Right lobe of liver (tissue), 6 donors: ENCODE measurements at regions not wholly inside any gene's neighbourhood (a gene's known extent, or its start where the extent isn't known, plus 50 kb on each side); places are given as distances from the start of the nearest gene placed in this dataset.

ENCODE experiments used
- ATAC-seq, 4 donors: fragments of 200-7000 bp; cut with Tn5 transposase; one replicate each; pipeline ENCODE4 v1.9.1; 2020; ENCODE audit warnings: mild to moderate bottlenecking in 4 of 4, moderate library complexity in 4 of 4
- DNase-seq, 3 donors: peaks; one replicate each; pipeline ENCODE4 v3.0.0-alpha.2; 2020
- H3K27ac ChIP-seq, 3 donors: fragments of 200-600 bp; one replicate each; pipeline ENCODE4 v1.8.0; 2022
- H3K27me3 ChIP-seq, 2 donors: fragments of 200-600 bp; one replicate each; pipeline ENCODE4 v1.8.0; 2022
- H3K36me3 ChIP-seq, 4 donors: fragments of 200-600 bp; sonication (generic) in 1 of 4; one replicate each; pipeline versions ENCODE4 v1.5.1 to v1.8.0; 2017 to 2022; ENCODE audit warnings: control low read depth in 1 of 4
- H3K4me1 ChIP-seq, 4 donors: fragments of 200-600 bp; sonication (generic) in 1 of 4; one replicate each; pipeline versions ENCODE4 v1.5.1 to v1.8.0; 2017 to 2022; ENCODE audit warnings: control low read depth in 1 of 4
- H3K4me3 ChIP-seq, 3 donors: fragments of 200-600 bp; one replicate each; pipeline ENCODE4 v1.8.0; 2022
- H3K9me3 ChIP-seq, 4 donors: fragments of 200-600 bp; sonication (generic) in 1 of 4; one replicate each; pipeline versions ENCODE4 v1.5.1 to v1.8.0; 2017 to 2022; ENCODE audit warnings: control low read depth in 1 of 4
- POLR2A ChIP-seq: fragments of 450-650 bp; IDR thresholded peaks from one replicate; pipeline ENCODE4 v1.6.1; 2017; ENCODE audit warnings: antibody characterized with exemption, mild to moderate bottlenecking
- WGBS: methylation state at CpG from one replicate; pipeline ENCODE4 v1.1.6; 2018; ENCODE audit warnings: low coverage, low lambda C conversion rate; ENCODE audit not compliant: insufficient coverage; ENCODE audit errors: missing lambda C conversion rate; 5-methylcytosine and 5-hydroxymethylcytosine counted together
- intact Hi-C, 2 donors: fragments of 100-400 bp; cut with DNase I; formaldehyde crosslinking; loops; one replicate each; pipeline versions ENCODE4 v1.11.2 to v1.14.1; 2022
- TF ChIP-seq, protein P1 (sequence below), 4 donors: fragments of 200-600 bp in 3 of 4; fragments of 450-650 bp in 1 of 4; IDR thresholded peaks; one replicate each; pipeline versions ENCODE4 v1.5.1 to v1.8.0; 2016 to 2022; ENCODE audit warnings: antibody characterized with exemption in 4 of 4, mild to moderate bottlenecking in 2 of 4
- donor health status: DM: no; HTN: yes; CAD: no.
- donor health status: DM: no; HTN: no; CAD: no.
- donor health status: DM: no; HTN: no; CAD: no.
- donor health status: DM: no; HTN: yes; CAD: no.
- donor health status: DM: no; HTN: yes; CAD: no.

DNA sequence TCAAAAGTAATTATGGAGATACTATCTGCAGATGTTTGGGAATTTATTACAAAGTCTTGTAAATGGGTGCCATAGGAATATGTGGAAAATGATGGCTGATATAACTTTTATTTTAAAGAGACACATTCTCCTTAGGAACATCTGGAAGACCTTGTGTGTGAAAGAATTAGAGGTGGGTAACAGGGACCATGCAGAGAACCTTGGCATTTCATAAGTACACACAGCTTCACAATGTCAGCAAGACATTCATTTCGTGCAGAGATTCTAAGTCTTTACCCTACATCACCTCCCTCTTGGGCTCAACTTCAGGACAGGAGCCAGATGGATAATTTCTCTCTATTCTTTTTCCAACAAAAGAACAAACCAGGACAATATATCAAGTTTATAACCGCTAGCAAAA is 458.1 kb upstream of the INTU start:
- H3K4me3 ChIP-seq: no peak overlapping the region
- WGBS: 39% methylated on average over 2 of the region's 2 CpGs
- intact Hi-C loops: no loop called here
- H3K36me3 ChIP-seq: no peaks in the 10 kb centered on the region
- H3K4me1 ChIP-seq: no peaks in the 10 kb centered on the region
- H3K27me3 ChIP-seq: no peaks in the 10 kb centered on the region
- ATAC-seq (no peak), DNase-seq (no peak)
- H3K27ac ChIP-seq: no peak overlapping the region
- TF ChIP-seq POLR2A: no peak
- TF ChIP-seq, protein P1, sequence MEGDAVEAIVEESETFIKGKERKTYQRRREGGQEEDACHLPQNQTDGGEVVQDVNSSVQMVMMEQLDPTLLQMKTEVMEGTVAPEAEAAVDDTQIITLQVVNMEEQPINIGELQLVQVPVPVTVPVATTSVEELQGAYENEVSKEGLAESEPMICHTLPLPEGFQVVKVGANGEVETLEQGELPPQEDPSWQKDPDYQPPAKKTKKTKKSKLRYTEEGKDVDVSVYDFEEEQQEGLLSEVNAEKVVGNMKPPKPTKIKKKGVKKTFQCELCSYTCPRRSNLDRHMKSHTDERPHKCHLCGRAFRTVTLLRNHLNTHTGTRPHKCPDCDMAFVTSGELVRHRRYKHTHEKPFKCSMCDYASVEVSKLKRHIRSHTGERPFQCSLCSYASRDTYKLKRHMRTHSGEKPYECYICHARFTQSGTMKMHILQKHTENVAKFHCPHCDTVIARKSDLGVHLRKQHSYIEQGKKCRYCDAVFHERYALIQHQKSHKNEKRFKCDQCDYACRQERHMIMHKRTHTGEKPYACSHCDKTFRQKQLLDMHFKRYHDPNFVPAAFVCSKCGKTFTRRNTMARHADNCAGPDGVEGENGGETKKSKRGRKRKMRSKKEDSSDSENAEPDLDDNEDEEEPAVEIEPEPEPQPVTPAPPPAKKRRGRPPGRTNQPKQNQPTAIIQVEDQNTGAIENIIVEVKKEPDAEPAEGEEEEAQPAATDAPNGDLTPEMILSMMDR (IDR thresholded peaks at IDR 0.05): no peak
- H3K9me3 ChIP-seq: no peaks in the 10 kb centered on the region

DNA sequence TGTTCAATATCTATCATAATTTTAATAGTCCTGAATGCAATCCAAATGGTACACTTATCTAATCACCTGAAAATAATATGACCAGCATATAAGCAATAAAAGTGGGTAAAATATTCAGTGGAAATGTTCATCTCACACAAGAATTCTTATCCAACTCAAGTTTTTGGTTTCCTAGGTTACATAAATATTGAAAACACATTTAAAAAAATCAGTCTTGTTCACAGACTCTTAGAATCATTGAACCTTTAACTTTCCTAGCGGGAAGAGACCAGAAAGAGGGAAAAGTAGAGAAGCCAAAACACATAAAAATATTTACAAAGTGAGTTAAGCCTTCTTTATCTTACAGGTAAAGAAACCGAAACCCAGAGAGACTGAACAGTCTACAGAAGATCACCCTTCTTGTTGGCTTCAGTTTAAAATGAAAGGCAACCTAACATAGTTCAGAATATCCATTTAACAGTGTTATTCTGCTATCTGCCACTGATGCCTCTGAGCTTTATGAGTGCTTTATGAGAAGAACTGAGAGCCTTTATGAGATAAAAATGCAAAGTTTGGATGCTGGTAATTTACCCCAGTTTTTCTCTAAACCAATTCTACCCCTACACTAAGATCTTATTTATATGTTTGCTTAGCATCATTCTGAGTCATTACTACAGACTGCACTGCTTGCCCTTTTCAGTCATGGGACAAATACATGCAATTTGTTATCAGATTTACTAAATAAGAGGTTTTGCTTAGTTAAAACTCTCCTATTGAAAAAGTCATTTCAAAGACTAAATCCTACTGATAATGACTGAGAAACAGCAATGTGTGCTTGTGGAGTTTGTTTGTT is 453.3 kb upstream of the INTU start:
- H3K4me1 ChIP-seq: no peaks in the 10 kb centered on the region
- WGBS: 25% methylated on average over 2 of the region's 2 CpGs
- H3K9me3 ChIP-seq: no peaks in the 10 kb centered on the region
- no peak for DNase-seq
- ATAC-seq: no peak
- no peak overlapping the region for H3K27ac ChIP-seq
- H3K4me3 ChIP-seq: no peak overlapping the region
- no peaks in the 10 kb centered on the region for H3K36me3 ChIP-seq
- intact Hi-C loops: no loop called here
- TF ChIP-seq, protein P1 (IDR thresholded peaks at IDR 0.05): no peak
- no peak for TF ChIP-seq POLR2A
- H3K27me3 ChIP-seq: no peaks in the 10 kb centered on the region

DNA sequence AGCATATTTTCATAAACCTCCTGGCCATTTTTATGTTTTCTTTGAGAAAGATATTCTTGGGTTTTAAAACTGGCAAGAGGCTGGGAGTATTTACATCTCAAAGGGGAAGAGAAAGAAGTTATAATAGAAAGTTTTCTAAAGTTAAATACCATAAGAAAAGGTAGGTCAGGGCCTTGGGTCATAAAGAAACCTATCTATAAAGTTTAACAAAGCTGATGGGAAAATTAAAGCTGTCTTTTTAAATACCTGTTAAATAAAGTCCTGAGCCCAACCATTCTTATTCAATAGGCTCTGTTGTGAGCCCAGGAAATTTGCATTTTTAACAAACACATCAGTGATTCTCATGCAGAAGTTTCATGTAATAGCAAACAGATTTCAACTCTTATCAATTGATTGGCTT is 451.8 kb upstream of the INTU start:
- H3K4me3 ChIP-seq: no peak overlapping the region
- no peaks in the 10 kb centered on the region for H3K4me1 ChIP-seq
- H3K27ac ChIP-seq: no peak overlapping the region
- no peaks in the 10 kb centered on the region for H3K36me3 ChIP-seq
- no peaks in the 10 kb centered on the region for H3K27me3 ChIP-seq
- intact Hi-C loops: no loop called here
- no peaks in the 10 kb centered on the region for H3K9me3 ChIP-seq
- ATAC-seq (no peak), DNase-seq (no peak)
- no peak for TF ChIP-seq POLR2A
- TF ChIP-seq, protein P1 (IDR thresholded peaks at IDR 0.05): no peak

DNA sequence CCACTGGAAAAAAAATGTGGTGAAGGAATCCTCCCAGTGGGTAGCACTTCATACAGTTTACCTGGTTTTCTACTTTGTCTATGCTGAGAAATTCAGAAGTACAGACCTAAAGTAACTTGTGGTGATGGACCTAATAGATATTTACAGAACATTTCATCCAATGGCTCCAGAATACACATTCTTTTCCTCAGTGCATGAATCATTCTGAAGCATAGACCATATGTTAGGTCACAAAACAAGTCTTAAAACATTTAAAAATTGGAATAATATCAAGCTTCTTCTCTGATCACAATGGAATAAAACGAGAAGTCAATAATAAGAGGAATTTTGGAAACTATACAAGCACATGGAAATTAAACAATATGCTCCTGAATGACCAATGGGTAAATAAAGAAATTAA is 450.1 kb upstream of the INTU start:
- no peaks in the 10 kb centered on the region for H3K36me3 ChIP-seq
- no peak overlapping the region for H3K4me3 ChIP-seq
- H3K27ac ChIP-seq: no peak overlapping the region
- no peaks in the 10 kb centered on the region for H3K9me3 ChIP-seq
- ATAC-seq: no peak
- intact Hi-C loops: no loop called here
- 13% methylated on average over 1 of the region's 1 CpG for WGBS
- H3K27me3 ChIP-seq: no peaks in the 10 kb centered on the region
- DNase-seq: no peak
- H3K4me1 ChIP-seq: no peaks in the 10 kb centered on the region
- TF ChIP-seq POLR2A: no peak
- TF ChIP-seq, protein P1 (IDR thresholded peaks at IDR 0.05): no peak
